ENCODE measurements at regions not wholly inside any gene's neighbourhood (a gene's known extent, or its start where the extent isn't known, plus 50 kb on each side); places are given as distances from the start of the nearest gene placed in this dataset.

DNA sequence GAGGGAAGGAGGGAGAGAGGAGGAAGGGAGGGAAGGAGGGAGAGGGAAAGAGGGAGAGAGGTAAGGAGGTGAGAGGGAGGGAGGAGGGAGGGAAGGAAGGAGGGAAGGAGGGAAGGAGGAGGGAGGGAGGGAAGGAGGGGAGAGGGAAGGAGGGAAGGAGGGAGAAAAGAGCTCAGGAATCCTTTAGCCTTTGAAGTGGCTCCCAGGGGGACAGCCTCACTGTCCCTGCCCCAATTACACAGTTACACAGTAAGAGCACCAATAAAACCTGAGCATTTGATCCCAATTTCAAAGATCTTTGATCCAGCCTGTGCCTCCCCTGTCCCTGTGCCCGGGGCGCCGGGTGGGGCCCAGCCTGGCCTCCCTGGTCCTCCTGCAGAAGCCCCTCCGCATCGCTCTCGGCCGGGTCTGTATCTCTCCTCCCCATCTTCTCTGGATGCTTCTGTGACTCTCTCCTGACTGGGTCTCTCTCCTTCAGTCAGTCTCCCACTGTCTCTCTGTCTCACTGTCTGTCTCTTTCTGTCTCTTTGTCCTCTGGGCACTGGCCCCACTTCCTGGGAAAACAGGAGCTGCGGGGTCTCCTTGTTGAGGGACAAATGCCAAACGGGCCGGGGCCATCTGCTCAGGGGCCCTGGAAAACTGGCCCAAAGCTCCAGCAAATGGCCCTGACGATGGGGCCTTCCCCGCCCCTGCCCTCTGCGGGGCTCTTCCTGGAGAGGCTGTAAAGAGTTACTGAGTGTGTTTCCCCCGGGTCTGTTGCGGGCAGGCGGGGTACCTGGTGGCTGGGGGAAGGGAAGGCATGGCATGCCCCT, 54.2 kb upstream of the EGFL7 start:
- H3K9me3 ChIP-seq: no peaks in the 10 kb centered on the region
- no peak for DNase-seq (ENCODE audit: low spot score)
- no peak for ATAC-seq (ENCODE audit: insufficient number of reproducible peaks, low FRiP score, low read depth)
- no peak overlapping the region for H3K27ac ChIP-seq
- H3K4me1 ChIP-seq (ENCODE audit: control insufficient read depth in 1 of 2, low read depth in 2 of 2): peaks cover 0 to 41% of the 10 kb centered on the region in 2 donors
- no peaks in the 10 kb centered on the region for H3K27me3 ChIP-seq (replicated peaks; ENCODE audit: insufficient read depth)
- no peaks in the 10 kb centered on the region for H3K36me3 ChIP-seq
- TF ChIP-seq, protein P1, sequence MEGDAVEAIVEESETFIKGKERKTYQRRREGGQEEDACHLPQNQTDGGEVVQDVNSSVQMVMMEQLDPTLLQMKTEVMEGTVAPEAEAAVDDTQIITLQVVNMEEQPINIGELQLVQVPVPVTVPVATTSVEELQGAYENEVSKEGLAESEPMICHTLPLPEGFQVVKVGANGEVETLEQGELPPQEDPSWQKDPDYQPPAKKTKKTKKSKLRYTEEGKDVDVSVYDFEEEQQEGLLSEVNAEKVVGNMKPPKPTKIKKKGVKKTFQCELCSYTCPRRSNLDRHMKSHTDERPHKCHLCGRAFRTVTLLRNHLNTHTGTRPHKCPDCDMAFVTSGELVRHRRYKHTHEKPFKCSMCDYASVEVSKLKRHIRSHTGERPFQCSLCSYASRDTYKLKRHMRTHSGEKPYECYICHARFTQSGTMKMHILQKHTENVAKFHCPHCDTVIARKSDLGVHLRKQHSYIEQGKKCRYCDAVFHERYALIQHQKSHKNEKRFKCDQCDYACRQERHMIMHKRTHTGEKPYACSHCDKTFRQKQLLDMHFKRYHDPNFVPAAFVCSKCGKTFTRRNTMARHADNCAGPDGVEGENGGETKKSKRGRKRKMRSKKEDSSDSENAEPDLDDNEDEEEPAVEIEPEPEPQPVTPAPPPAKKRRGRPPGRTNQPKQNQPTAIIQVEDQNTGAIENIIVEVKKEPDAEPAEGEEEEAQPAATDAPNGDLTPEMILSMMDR (IDR thresholded peaks at IDR 0.05): no peak
- H3K4me3 ChIP-seq: no peak overlapping the region

DNA sequence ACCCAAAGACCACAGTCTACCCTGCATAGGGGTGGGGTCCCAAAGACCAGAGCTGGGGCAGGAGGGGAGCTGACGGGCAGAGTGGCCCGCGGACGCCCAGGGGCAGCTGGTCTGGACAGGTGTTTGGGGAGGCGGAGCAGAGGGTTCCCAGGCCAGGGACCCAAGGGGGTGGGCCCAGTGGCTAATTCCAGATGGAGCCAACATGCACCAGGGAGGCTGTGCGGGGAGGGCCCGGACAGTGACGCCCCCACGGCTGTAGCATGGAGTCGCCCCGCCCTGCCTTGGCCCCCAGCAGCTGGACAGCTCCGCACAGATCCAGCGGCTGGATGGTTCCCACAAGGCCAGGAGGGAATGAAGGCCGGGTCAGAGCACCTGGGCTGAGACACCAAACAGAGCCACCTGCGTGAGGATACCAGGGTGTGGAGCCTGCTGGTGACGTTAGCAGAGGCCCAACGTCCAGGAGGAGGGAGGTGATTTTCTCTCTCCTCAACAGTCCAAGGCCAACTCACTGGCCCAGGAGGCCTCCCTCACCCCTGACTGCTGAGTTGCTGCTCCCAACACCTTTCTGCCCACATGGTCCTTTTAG, 55.3 kb upstream of the EGFL7 start:
- H3K27me3 ChIP-seq (replicated peaks; ENCODE audit: insufficient read depth): no peaks in the 10 kb centered on the region
- ATAC-seq (ENCODE audit: insufficient number of reproducible peaks, low FRiP score, low read depth) (no peak), DNase-seq (ENCODE audit: low spot score) (no peak)
- peaks cover 0 to 50% of the 10 kb centered on the region in 2 donors for H3K4me1 ChIP-seq (ENCODE audit: control insufficient read depth in 1 of 2, low read depth in 2 of 2)
- no peaks in the 10 kb centered on the region for H3K36me3 ChIP-seq
- no peak overlapping the region for H3K27ac ChIP-seq
- H3K4me3 ChIP-seq: no peak overlapping the region
- TF ChIP-seq, protein P1 (IDR thresholded peaks at IDR 0.05): no peak
- H3K9me3 ChIP-seq: no peaks in the 10 kb centered on the region

DNA sequence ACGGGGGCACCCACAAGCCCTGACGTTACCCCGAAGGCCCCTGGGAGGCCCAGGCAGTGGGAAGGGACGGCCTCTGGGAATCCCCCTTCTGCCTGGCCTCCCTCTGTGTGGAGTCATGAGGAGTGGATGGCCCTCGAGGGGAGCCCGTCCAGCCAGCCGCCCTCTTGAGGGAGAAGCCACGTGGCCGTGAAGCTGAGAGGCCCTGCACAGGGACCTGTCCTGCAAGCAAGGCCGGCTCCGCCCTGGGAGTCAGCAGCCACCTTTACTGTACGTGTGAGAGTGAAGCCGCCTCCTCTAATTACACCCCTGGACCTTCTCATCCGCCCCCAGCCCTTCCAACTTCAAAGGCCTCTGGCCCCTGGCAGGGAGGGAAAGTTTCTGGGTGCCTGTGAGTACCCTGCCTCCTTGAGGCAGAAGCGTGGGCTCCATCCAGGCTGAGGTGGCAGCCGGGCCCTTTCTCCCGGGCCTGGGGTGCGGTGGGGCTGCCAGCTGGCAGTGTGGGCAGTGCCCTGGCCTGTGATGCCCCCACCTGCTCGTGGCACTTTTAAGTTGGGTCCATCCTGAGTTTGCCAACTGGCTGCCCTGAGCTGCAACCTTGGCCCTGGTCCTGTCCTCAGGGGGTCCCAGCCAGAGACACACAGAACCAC, 55.9 kb upstream of the EGFL7 start:
- no peaks in the 10 kb centered on the region for H3K36me3 ChIP-seq
- H3K4me1 ChIP-seq (ENCODE audit: control insufficient read depth in 1 of 2, low read depth in 2 of 2): peaks cover 0 to 56% of the 10 kb centered on the region in 2 donors
- no peak for ATAC-seq (ENCODE audit: insufficient number of reproducible peaks, low FRiP score, low read depth)
- no peak overlapping the region for H3K4me3 ChIP-seq
- TF ChIP-seq, protein P1 (IDR thresholded peaks at IDR 0.05): no peak
- no peak for DNase-seq (ENCODE audit: low spot score)
- no peaks in the 10 kb centered on the region for H3K9me3 ChIP-seq
- H3K27me3 ChIP-seq (replicated peaks; ENCODE audit: insufficient read depth): no peaks in the 10 kb centered on the region
- peak overlapping the region; percentile 60 for H3K27ac ChIP-seq

DNA sequence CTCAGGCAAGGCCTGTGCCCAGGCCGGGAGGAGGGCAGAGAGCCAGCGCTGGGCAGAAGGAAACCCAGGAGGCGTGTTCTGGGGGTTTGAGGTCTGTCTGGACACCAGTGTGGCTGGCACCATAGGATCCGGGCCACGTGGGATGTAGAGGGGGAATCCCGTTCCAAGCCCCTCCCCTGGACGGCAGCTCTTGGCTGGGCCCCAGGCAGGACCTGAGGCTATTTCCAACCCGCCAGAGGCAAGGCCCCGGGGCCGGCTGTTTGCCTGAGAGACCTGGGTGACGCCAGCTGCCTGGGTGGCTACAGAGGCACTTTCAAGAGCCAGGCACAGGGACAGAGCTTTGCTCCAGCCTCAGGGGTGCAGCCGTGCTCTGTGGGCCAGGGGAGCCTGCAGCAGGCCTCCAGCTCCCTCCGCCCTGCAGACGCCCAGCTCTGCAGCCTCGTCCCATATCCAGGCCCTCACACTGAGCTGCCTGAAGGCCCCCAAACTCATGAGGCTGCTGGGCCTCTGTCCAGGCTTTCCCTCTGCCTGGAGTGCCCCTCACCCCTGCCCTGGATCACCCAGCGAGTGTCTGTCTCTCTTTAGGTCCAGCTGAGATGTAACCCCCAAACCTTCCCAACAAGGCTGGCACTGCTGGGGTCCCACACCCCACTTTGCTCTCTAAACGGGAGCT, 56.6 kb upstream of the EGFL7 start:
- no peaks in the 10 kb centered on the region for H3K36me3 ChIP-seq
- no peaks in the 10 kb centered on the region for H3K9me3 ChIP-seq
- H3K4me1 ChIP-seq (ENCODE audit: control insufficient read depth in 1 of 2, low read depth in 2 of 2): peaks cover 0 to 61% of the 10 kb centered on the region in 2 donors
- TF ChIP-seq, protein P1 (IDR thresholded peaks at IDR 0.05): no peak
- no peak for ATAC-seq (ENCODE audit: insufficient number of reproducible peaks, low FRiP score, low read depth)
- peak overlapping the region; percentile 60 for H3K27ac ChIP-seq
- DNase-seq (ENCODE audit: low spot score): no peak
- no peak overlapping the region for H3K4me3 ChIP-seq
- no peaks in the 10 kb centered on the region for H3K27me3 ChIP-seq (replicated peaks; ENCODE audit: insufficient read depth)
